ENCODE measurements at regions not wholly inside any gene's neighbourhood (a gene's known extent, or its start where the extent isn't known, plus 50 kb on each side); places are given as distances from the start of the nearest gene placed in this dataset.

GRCh38 chr20:19883501-19883900 is 125.4 kb downstream of the RIN2 start:
- Histone ChIP-seq H3K9me2 (ENCODE audit: insufficient read depth, low read length) (no peaks in the 10 kb centered on the region), H3K4me3 (ENCODE audit: low read depth, low read length, poor library complexity, severe bottlenecking) (no peak overlapping the region), H2AFZ (ENCODE audit: low read length) (no peak overlapping the region), H3K27ac (ENCODE audit: low read depth, low read length, poor library complexity, severe bottlenecking) (no peak overlapping the region), H4K20me1 (ENCODE audit: insufficient read depth, low read length) (no peaks in the 10 kb centered on the region), H3K9me3 (ENCODE audit: low read length) (no peaks in the 10 kb centered on the region), H3K79me2 (ENCODE audit: insufficient read depth, low read depth, low read length) (no peaks in the 10 kb centered on the region), H3K36me3 (ENCODE audit: insufficient read depth, low read length) (no peaks in the 10 kb centered on the region), H3K4me2 (ENCODE audit: low read length) (no peak overlapping the region), H3K4me1 (ENCODE audit: insufficient read depth, low read length, poor library complexity, severe bottlenecking) (no peaks in the 10 kb centered on the region)
- ChIA-PET CTCF (ENCODE audit: unreplicated experiment) (no interaction called here), POLR2A (interaction anchor here (0.7 kb wide), 1 partner anchor 82 kb away, joined by 4 read pairs; no protein-coding TSS in a partner anchor)
- intact Hi-C loops (cut with micrococcal nuclease; ENCODE audit: unreplicated experiment) = loop anchor here (10.0 kb wide), 1 partner anchor 189 kb away; no protein-coding TSS in a partner anchor
- BruUV-seq (replicated peaks) = no TSS peak
- DNase-seq (ENCODE audit: low spot score) = no peak
- TF ChIP-seq EZH2phosphoT487 (IDR thresholded peaks at IDR 0.05; ENCODE audit: borderline replicate concordance, low read depth, low read length) (no peak), CTCF (conservative IDR thresholded peaks at IDR 0.05; ENCODE audit: low read length) (no peak)

GRCh38 chr20:19885594-19885938 is 127.5 kb downstream of the RIN2 start:
- Histone ChIP-seq H4K20me1 (ENCODE audit: insufficient read depth, low read length) (no peaks in the 10 kb centered on the region), H3K79me2 (ENCODE audit: insufficient read depth, low read depth, low read length) (no peaks in the 10 kb centered on the region), H3K9me3 (ENCODE audit: low read length) (no peaks in the 10 kb centered on the region), H3K4me2 (ENCODE audit: low read length) (no peak overlapping the region), H3K9me2 (ENCODE audit: insufficient read depth, low read length) (no peaks in the 10 kb centered on the region), H3K4me1 (ENCODE audit: insufficient read depth, low read length, poor library complexity, severe bottlenecking) (no peaks in the 10 kb centered on the region), H2AFZ (ENCODE audit: low read length) (no peak overlapping the region), H3K27ac (ENCODE audit: low read depth, low read length, poor library complexity, severe bottlenecking) (no peak overlapping the region), H3K36me3 (ENCODE audit: insufficient read depth, low read length) (no peaks in the 10 kb centered on the region), H3K4me3 (ENCODE audit: low read depth, low read length, poor library complexity, severe bottlenecking) (no peak overlapping the region)
- no peak for DNase-seq (ENCODE audit: low spot score)
- BruUV-seq (replicated peaks) = no TSS peak
- ChIA-PET POLR2A (no interaction called here), CTCF (ENCODE audit: unreplicated experiment) (no interaction called here)
- intact Hi-C loops (cut with micrococcal nuclease; ENCODE audit: unreplicated experiment) = loop anchor here (5.0 to 10.0 kb wide), 2 partner anchors 98 to 191 kb away; no protein-coding TSS in a partner anchor
- TF ChIP-seq CTCF (conservative IDR thresholded peaks at IDR 0.05; ENCODE audit: low read length) = no peak
- no peak for TF ChIP-seq EZH2phosphoT487 (IDR thresholded peaks at IDR 0.05; ENCODE audit: borderline replicate concordance, low read depth, low read length)

GRCh38 chr20:19885939-19886660 is 128.0 kb downstream of the RIN2 start:
- H3K36me3 ChIP-seq (ENCODE audit: insufficient read depth, low read length) = no peaks in the 10 kb centered on the region
- no peaks in the 10 kb centered on the region for H3K9me2 ChIP-seq (ENCODE audit: insufficient read depth, low read length)
- no peak overlapping the region for H3K27ac ChIP-seq (ENCODE audit: low read depth, low read length, poor library complexity, severe bottlenecking)
- no peak overlapping the region for H3K4me2 ChIP-seq (ENCODE audit: low read length)
- no peak overlapping the region for H2AFZ ChIP-seq (ENCODE audit: low read length)
- intact Hi-C loops (cut with micrococcal nuclease; ENCODE audit: unreplicated experiment) = loop anchor here (5.0 to 10.0 kb wide), 2 partner anchors 99 to 191 kb away; no protein-coding TSS in a partner anchor
- H3K79me2 ChIP-seq (ENCODE audit: insufficient read depth, low read depth, low read length) = no peaks in the 10 kb centered on the region
- H4K20me1 ChIP-seq (ENCODE audit: insufficient read depth, low read length) = no peaks in the 10 kb centered on the region
- TF ChIP-seq EZH2phosphoT487 (IDR thresholded peaks at IDR 0.05; ENCODE audit: borderline replicate concordance, low read depth, low read length) (no peak), CTCF (conservative IDR thresholded peaks at IDR 0.05; ENCODE audit: low read length) (no peak)
- H3K9me3 ChIP-seq (ENCODE audit: low read length) = no peaks in the 10 kb centered on the region
- H3K4me1 ChIP-seq (ENCODE audit: insufficient read depth, low read length, poor library complexity, severe bottlenecking) = no peaks in the 10 kb centered on the region
- H3K4me3 ChIP-seq (ENCODE audit: low read depth, low read length, poor library complexity, severe bottlenecking) = no peak overlapping the region
- no peak for DNase-seq (ENCODE audit: low spot score)
- BruUV-seq (replicated peaks) = no TSS peak
- ChIA-PET POLR2A (interaction anchor here (0.7 kb wide), 1 partner anchor 55 kb away, joined by 3 read pairs; no protein-coding TSS in a partner anchor), CTCF (ENCODE audit: unreplicated experiment) (no interaction called here)
